HCT116 (cell line): ENCODE measurements at regions not wholly inside any gene's neighbourhood (a gene's known extent, or its start where the extent isn't known, plus 50 kb on each side); places are given as distances from the start of the nearest gene placed in this dataset.
"Not testable (repeated sequence)": the region's sequence is repeated elsewhere in the genome, so short reads cannot be mapped to it uniquely, and the experiment has no call there.

Experiments used
- ATAC-seq: fragments of 200-7000 bp; cut with Tn5 transposase; 2 replicates; pipeline ENCODE4 v1.9.1; 2020; ENCODE audit warnings: mild to moderate bottlenecking, moderate library complexity
- BruUV-seq: library from RNA; stranded (reverse); fragments of 400-500 nt; replicated peaks from 2 replicates; lab custom pipeline; 2021; lab: Mats Ljungman, UMichigan
- CTCF ChIA-PET: fragments of 300-600 bp; sonication (Branson Sonifier 250); formaldehyde crosslinking; loops from one replicate; lab custom pipeline; 2021; ENCODE audit warnings: antibody characterized with exemption; lab: Charles Lee
- POLR2A ChIA-PET: fragments of 300-600, 350-600 bp; sonication (Branson Sonifier 250); formaldehyde crosslinking; loops from one replicate; lab custom pipeline; 2021; ENCODE audit warnings: antibody characterized with exemption; lab: Charles Lee
- RAD21 ChIA-PET, 2 experiments: fragments of 300-600 bp; sonication (Branson Sonifier 250); formaldehyde crosslinking; loops; one replicate each; lab custom pipeline; 2023; ENCODE audit warnings: low total read pairs in 2 of 2; ENCODE audit not compliant: uncharacterized antibody in 2 of 2, unreplicated experiment in 2 of 2, low non-redundant PET in 1 of 2; lab: Charles Lee
- DNase-seq: peaks from one replicate; pipeline ENCODE4 v3.0.0-alpha.2; 2010; ENCODE audit warnings: low read depth, low spot score
- H2AFZ ChIP-seq: fragments of 200-600 bp; shearing (Covaris generic), sonication (generic); 2 replicates; pipeline ENCODE4 v1.6.1; 2017; ENCODE audit warnings: low read depth, mixed run types, mixed read lengths, antibody characterized with exemption, low read length; ENCODE audit not compliant: poor library complexity, severe bottlenecking
- H3K27ac ChIP-seq: 2 replicates; pipeline ENCODE4 v1.5.1; 2012; ENCODE audit warnings: low read depth, low read length
- H3K27me3 ChIP-seq: fragments of 200-600 bp; sonication (generic); 2 replicates; pipeline ENCODE4 v1.6.1; 2016; ENCODE audit warnings: mixed run types, low read length, mixed read lengths; ENCODE audit not compliant: insufficient read depth
- H3K36me3 ChIP-seq, 2 experiments: fragments of 200-500 bp in 1 of 2; fragments of 200-600 bp in 1 of 2; sonication (Bioruptor generic) in 1 of 2; sonication (generic) in 1 of 2; 2 replicates each; pipeline versions ENCODE4 v1.5.1 to v1.6.1; 2014 to 2016; ENCODE audit warnings: low read length in 2 of 2, inconsistent platforms in 1 of 2, mixed read lengths in 1 of 2, mixed run types in 1 of 2; ENCODE audit not compliant: insufficient read depth in 2 of 2, control insufficient read depth in 1 of 2
- H3K4me1 ChIP-seq, 2 experiments: fragments of 200-600 bp in 1 of 2; sonication (generic) in 1 of 2; 2 replicates each; pipeline versions ENCODE4 v1.5.1 to v1.6.1; 2012 to 2017; ENCODE audit warnings: low read length in 2 of 2, inconsistent platforms in 1 of 2, mild to moderate bottlenecking in 1 of 2, mixed read lengths in 1 of 2, mixed run types in 1 of 2, moderate library complexity in 1 of 2; ENCODE audit not compliant: insufficient read depth in 2 of 2, control insufficient read depth in 1 of 2
- H3K4me2 ChIP-seq: fragments of 200-600 bp; sonication (generic); 2 replicates; pipeline ENCODE4 v1.6.1; 2017; ENCODE audit warnings: mixed run types, low read length, mixed read lengths
- H3K4me3 ChIP-seq, 2 experiments: fragments of 200-600 bp in 1 of 2; sonication (generic) in 1 of 2; replicated peaks in 1 of 2; 2 replicates each; pipeline ENCODE4 v1.5.1; 2011 to 2016; ENCODE audit warnings: low read length in 2 of 2, control low read depth in 1 of 2, low read depth in 1 of 2, mild to moderate bottlenecking in 1 of 2, mixed read lengths in 1 of 2, mixed run types in 1 of 2
- H3K79me2 ChIP-seq: fragments of 200-600 bp; sonication (generic); 2 replicates; pipeline ENCODE4 v1.6.1; 2017; ENCODE audit warnings: mild to moderate bottlenecking, mixed run types, low read length, moderate library complexity, mixed read lengths; ENCODE audit not compliant: insufficient read depth
- H3K9ac ChIP-seq: fragments of 200-600 bp; sonication (generic); 2 replicates; pipeline ENCODE4 v1.6.1; 2016; ENCODE audit warnings: low read length, mixed read lengths
- H3K9me2 ChIP-seq: fragments of 200-600 bp; sonication (generic), shearing (Covaris generic); 2 replicates; pipeline ENCODE4 v1.6.1; 2017; ENCODE audit warnings: mixed run types, mild to moderate bottlenecking, moderate library complexity; ENCODE audit not compliant: insufficient read depth
- H3K9me3 ChIP-seq, 2 experiments: fragments of 200-500 bp in 1 of 2; fragments of 200-600 bp in 1 of 2; sonication (Bioruptor generic) in 1 of 2; sonication (generic) in 1 of 2; 2 replicates each; pipeline ENCODE4 v1.6.1; 2014 to 2017; ENCODE audit warnings: low read length in 2 of 2, mixed read lengths in 2 of 2, inconsistent platforms in 1 of 2, low read depth in 1 of 2, mild to moderate bottlenecking in 1 of 2, mixed run types in 1 of 2, moderate library complexity in 1 of 2; ENCODE audit not compliant: control insufficient read depth in 1 of 2, insufficient read depth in 1 of 2
- H4K20me1 ChIP-seq: fragments of 200-600 bp; sonication (generic), shearing (Covaris generic); 2 replicates; pipeline ENCODE4 v1.6.1; 2017; ENCODE audit warnings: mixed run types, mild to moderate bottlenecking, moderate library complexity; ENCODE audit not compliant: insufficient read depth
- ATF3 ChIP-seq: IDR thresholded peaks from 2 replicates; pipeline ENCODE4 v1.6.1; 2012
- CBX3 ChIP-seq: IDR thresholded peaks from 2 replicates; pipeline ENCODE4 v1.6.1; 2012; ENCODE audit warnings: low read depth
- CTCF ChIP-seq, 3 experiments: fragments of 200-600 bp in 1 of 3; sonication (generic) in 1 of 3; IDR thresholded peaks in 2 of 3; conservative IDR thresholded peaks in 1 of 3; 2 replicates each; pipeline ENCODE4 v1.5.1; 2012 to 2017; ENCODE audit warnings: low read depth in 2 of 3, low read length in 2 of 3, antibody characterized with exemption in 1 of 3, borderline replicate concordance in 1 of 3, control low read depth in 1 of 3, mild to moderate bottlenecking in 1 of 3, mixed read lengths in 1 of 3, mixed run types in 1 of 3, moderate library complexity in 1 of 3; ENCODE audit not compliant: insufficient read depth in 1 of 3
- EGR1 ChIP-seq: IDR thresholded peaks from 2 replicates; pipeline ENCODE4 v1.6.1; 2012; ENCODE audit warnings: low read depth
- ELF1 ChIP-seq: IDR thresholded peaks from 2 replicates; pipeline ENCODE4 v1.6.1; 2012; ENCODE audit warnings: low read depth, borderline replicate concordance
- EZH2 ChIP-seq: fragments of 200-600 bp; sonication (generic); IDR thresholded peaks from 2 replicates; pipeline ENCODE4 v1.6.1; 2017; ENCODE audit warnings: antibody characterized with exemption, mixed run types
- FOSL1 ChIP-seq: IDR thresholded peaks from 2 replicates; pipeline ENCODE4 v1.6.1; 2012; ENCODE audit warnings: low read depth
- RAD21 ChIP-seq: IDR thresholded peaks from 2 replicates; pipeline ENCODE4 v1.6.1; 2012; ENCODE audit warnings: low read depth, mild to moderate bottlenecking
- SIN3A ChIP-seq: IDR thresholded peaks from 2 replicates; pipeline ENCODE4 v1.6.1; 2012; ENCODE audit warnings: low read depth
- SP1 ChIP-seq: IDR thresholded peaks from 2 replicates; pipeline ENCODE4 v1.6.1; 2012; ENCODE audit warnings: low read depth
- SRF ChIP-seq: IDR thresholded peaks from 2 replicates; pipeline ENCODE4 v1.6.1; 2012; ENCODE audit warnings: low read depth
- TCF7L2 ChIP-seq: IDR thresholded peaks from 2 replicates; pipeline ENCODE4 v1.7.0; 2011; ENCODE audit warnings: borderline replicate concordance, inconsistent platforms; ENCODE audit not compliant: insufficient read depth, insufficient read length; ENCODE audit errors: extremely low read depth
- YY1 ChIP-seq: IDR thresholded peaks from 2 replicates; pipeline ENCODE4 v1.6.1; 2011; ENCODE audit warnings: low read length, low read depth, moderate library complexity, mild to moderate bottlenecking; ENCODE audit not compliant: insufficient replicate concordance; ENCODE audit errors: extremely low read depth
- ZFX ChIP-seq: fragments of 450-650 bp; IDR thresholded peaks from 2 replicates; pipeline ENCODE4 v1.6.1; 2017
- ZNF274 ChIP-seq: fragments of 200-500 bp; sonication (Bioruptor generic); IDR thresholded peaks from 2 replicates; pipeline ENCODE4 v1.6.1; 2014; ENCODE audit warnings: mild to moderate bottlenecking, low read depth, low read length, inconsistent platforms
- intact Hi-C: fragments of 100-400 bp; cut with micrococcal nuclease; formaldehyde crosslinking; loops from 2 replicates; pipeline ENCODE4 v1.10.0; 2022

GRCh38 chr4:154119317-154119716, 330.4 kb upstream of the SFRP2 start:
- no peaks in the 10 kb centered on the region for H3K9me3 ChIP-seq
- H2AFZ ChIP-seq = no peak overlapping the region
- POLR2A ChIA-PET = no interaction called here
- no TSS peak for BruUV-seq
- intact Hi-C loops = no loop called here
- no peaks in the 10 kb centered on the region for H3K79me2 ChIP-seq
- TF ChIP-seq YY1 (no peak), SIN3A (no peak), ATF3 (no peak), SP1 (no peak), ZFX (no peak), CTCF (IDR thresholded peaks at IDR 0.05 in 2 of 3, conservative IDR thresholded peaks at IDR 0.05 in 1 of 3; ENCODE audit: borderline replicate concordance in 1 of 3, insufficient read depth in 1 of 3, low read depth in 2 of 3, low read length in 2 of 3) (no peak), SRF (no peak), EGR1 (no peak), ZNF274 (no peak), RAD21 (no peak), CBX3 (no peak), FOSL1 (no peak), ELF1 (no peak), EZH2 (no peak), TCF7L2 (no peak)
- ATAC-seq (no peak), DNase-seq (no peak)
- no peaks in the 10 kb centered on the region for H4K20me1 ChIP-seq
- no peak overlapping the region for H3K4me2 ChIP-seq
- RAD21 ChIA-PET = no interaction called here
- H3K27me3 ChIP-seq = no peaks in the 10 kb centered on the region
- CTCF ChIA-PET = no interaction called here
- H3K4me3 ChIP-seq = no peak overlapping the region
- H3K9ac ChIP-seq = no peak overlapping the region
- H3K9me2 ChIP-seq = no peaks in the 10 kb centered on the region
- no peaks in the 10 kb centered on the region for H3K36me3 ChIP-seq
- no peak overlapping the region for H3K27ac ChIP-seq
- H3K4me1 ChIP-seq = peaks cover 0 to 9% of the 10 kb centered on the region in 2 experiments; a peak in 2 of 4 replicates

GRCh38 chr4:154117726-154118125, 328.8 kb upstream of the SFRP2 start:
- ATAC-seq, H3K9ac ChIP-seq, H3K27me3 ChIP-seq, H3K27ac ChIP-seq, POLR2A ChIA-PET, H3K36me3 ChIP-seq, RAD21 ChIA-PET, H3K4me2 ChIP-seq, H3K9me3 ChIP-seq, DNase-seq, H3K9me2 ChIP-seq, H3K79me2 ChIP-seq, CTCF ChIA-PET, H2AFZ ChIP-seq, intact Hi-C loops, BruUV-seq, H3K4me3 ChIP-seq, H3K4me1 ChIP-seq, H4K20me1 ChIP-seq: not testable (repeated sequence)
